ENCODE measurements at regions not wholly inside any gene's neighbourhood (a gene's known extent, or its start where the extent isn't known, plus 50 kb on each side); places are given as distances from the start of the nearest gene placed in this dataset.

- TF ChIP-seq EP300 (IDR thresholded peaks at IDR 0.05) (no peak), POLR2AphosphoS5 (IDR thresholded peaks at IDR 0.05) (no peak), POLR2A (IDR thresholded peaks at IDR 0.05) (no peak), CTCF (IDR thresholded peaks at IDR 0.05) (no peak)
- no peak overlapping the region for H3K27ac ChIP-seq
- intact Hi-C loops (cut with DNase I), result no loop called here
- no peaks in the 10 kb centered on the region for H3K9me3 ChIP-seq
- WGBS, 2 donors, result 62 to 75% methylated on average over 1 of the region's 1 CpG
- no peak overlapping the region for H3K4me3 ChIP-seq
- no peaks in the 10 kb centered on the region for H3K27me3 ChIP-seq
- no peaks in the 10 kb centered on the region for H3K4me1 ChIP-seq
- no peaks in the 10 kb centered on the region for H3K36me3 ChIP-seq
- DNase-seq, result no peak
Measured at GRCh38 chr12:90888316-90888715, 66.7 kb downstream of the CCER1 start.

GRCh38 chr12:90883456-90883855 is 71.5 kb downstream of the CCER1 start:
- 74 to 95% methylated on average over 4 of the region's 4 CpGs for WGBS, 2 donors
- H3K9me3 ChIP-seq, result no peaks in the 10 kb centered on the region
- no peak overlapping the region for H3K4me3 ChIP-seq
- H3K27me3 ChIP-seq, result no peaks in the 10 kb centered on the region
- TF ChIP-seq POLR2AphosphoS5 (IDR thresholded peaks at IDR 0.05), result no peak
- no peak for TF ChIP-seq POLR2A (IDR thresholded peaks at IDR 0.05)
- TF ChIP-seq CTCF (IDR thresholded peaks at IDR 0.05), result no peak
- TF ChIP-seq EP300 (IDR thresholded peaks at IDR 0.05), result no peak
- no peak for DNase-seq
- intact Hi-C loops (cut with DNase I), result no loop called here
- H3K27ac ChIP-seq, result no peak overlapping the region
- no peaks in the 10 kb centered on the region for H3K4me1 ChIP-seq
- no peaks in the 10 kb centered on the region for H3K36me3 ChIP-seq

- Histone ChIP-seq H3K9me3 (no peaks in the 10 kb centered on the region), H3K4me1 (no peaks in the 10 kb centered on the region), H3K27ac (no peak overlapping the region), H3K4me3 (no peak overlapping the region), H3K27me3 (no peaks in the 10 kb centered on the region), H3K36me3 (no peaks in the 10 kb centered on the region)
- 52 to 71% methylated on average over 2 of the region's 2 CpGs for WGBS, 2 donors
- no peak for DNase-seq
- intact Hi-C loops (cut with DNase I), result no loop called here
- no peak for TF ChIP-seq EP300 (IDR thresholded peaks at IDR 0.05)
- no peak for TF ChIP-seq CTCF (IDR thresholded peaks at IDR 0.05)
- TF ChIP-seq POLR2A (IDR thresholded peaks at IDR 0.05), result no peak
- TF ChIP-seq POLR2AphosphoS5 (IDR thresholded peaks at IDR 0.05), result no peak
Measured at GRCh38 chr12:90871726-90872096, 83.3 kb downstream of the CCER1 start.

DNA sequence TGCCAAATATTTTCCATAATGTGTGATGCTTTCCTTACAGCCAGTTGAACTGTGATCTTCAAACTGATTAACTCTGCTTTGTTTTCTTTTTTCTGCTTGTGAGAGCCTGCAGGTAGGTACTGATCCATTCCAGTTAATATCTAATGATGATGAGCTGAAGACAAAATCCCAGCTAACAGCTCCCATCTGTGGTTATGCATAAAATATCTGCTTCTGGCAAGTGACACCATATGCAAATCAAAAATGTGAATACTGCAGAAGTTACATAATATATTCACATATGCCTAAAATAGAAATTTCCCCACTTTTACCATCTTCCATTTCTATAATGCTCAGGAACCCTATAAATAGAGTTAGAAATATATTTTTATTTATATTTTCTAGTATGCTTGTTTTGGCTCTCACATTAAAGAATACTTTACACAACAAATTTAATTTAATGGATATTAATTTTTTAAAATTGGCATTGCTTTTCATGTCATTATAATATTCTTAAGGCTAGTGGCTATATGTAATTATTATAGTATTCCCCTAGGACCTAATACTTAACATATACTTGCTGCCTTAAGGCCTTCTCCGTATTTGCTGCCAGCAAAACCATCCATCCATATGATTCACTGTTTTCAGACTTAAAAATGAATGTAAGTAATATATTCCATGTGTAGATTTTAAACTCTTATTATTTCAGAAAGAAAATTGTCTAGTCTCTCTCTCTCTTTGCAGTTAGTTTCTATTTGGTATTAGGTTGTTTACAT is 83.8 kb downstream of the CCER1 start:
- H3K4me3 ChIP-seq, result no peak overlapping the region
- 83 to 86% methylated on average over 1 of the region's 1 CpG for WGBS, 2 donors
- no peaks in the 10 kb centered on the region for H3K4me1 ChIP-seq
- H3K27ac ChIP-seq, result no peak overlapping the region
- TF ChIP-seq EP300 (IDR thresholded peaks at IDR 0.05) (no peak), POLR2A (IDR thresholded peaks at IDR 0.05) (no peak), CTCF (IDR thresholded peaks at IDR 0.05) (no peak), POLR2AphosphoS5 (IDR thresholded peaks at IDR 0.05) (no peak)
- H3K9me3 ChIP-seq, result no peaks in the 10 kb centered on the region
- no peaks in the 10 kb centered on the region for H3K36me3 ChIP-seq
- no peaks in the 10 kb centered on the region for H3K27me3 ChIP-seq
- no peak for DNase-seq
- intact Hi-C loops (cut with DNase I), result no loop called here

GRCh38 chr12:90868626-90869025 is 86.3 kb downstream of the CCER1 start:
- WGBS, 2 donors, result 89 to 95% methylated on average over 1 of the region's 1 CpG
- no peak for TF ChIP-seq CTCF (IDR thresholded peaks at IDR 0.05)
- Histone ChIP-seq H3K4me3 (no peak overlapping the region), H3K4me1 (no peaks in the 10 kb centered on the region), H3K27me3 (no peaks in the 10 kb centered on the region), H3K9me3 (no peaks in the 10 kb centered on the region), H3K27ac (no peak overlapping the region), H3K36me3 (no peaks in the 10 kb centered on the region)
- no peak for DNase-seq
- intact Hi-C loops (cut with DNase I), result no loop called here

Data from sigmoid colon (tissue), 6 donors.